IgD-negative memory B cell (primary cell): ENCODE measurements at regions not wholly inside any gene's neighbourhood (a gene's known extent, or its start where the extent isn't known, plus 50 kb on each side); places are given as distances from the start of the nearest gene placed in this dataset.

ENCODE experiments used
- H3K27ac Mint-ChIP-seq, 3 donors: one replicate each; pipeline ENCODE4 v1.8.0; 2020 to 2022; ENCODE audit warnings: mild to moderate bottlenecking in 3 of 3, mixed read lengths in 3 of 3, moderate library complexity in 1 of 3
- H3K27me3 Mint-ChIP-seq: one replicate; pipeline ENCODE4 v1.8.0; 2021; ENCODE audit warnings: mixed read lengths
- H3K36me3 Mint-ChIP-seq: one replicate; pipeline ENCODE4 v1.8.0; 2020; ENCODE audit warnings: mild to moderate bottlenecking, mixed read lengths
- H3K4me1 Mint-ChIP-seq, 3 donors: one replicate each; pipeline ENCODE4 v1.8.0; 2020 to 2022; ENCODE audit warnings: mixed read lengths in 3 of 3, mild to moderate bottlenecking in 1 of 3
- H3K4me3 Mint-ChIP-seq, 4 donors: one replicate each; pipeline ENCODE4 v1.8.0; 2020 to 2022; ENCODE audit warnings: mild to moderate bottlenecking in 4 of 4, mixed read lengths in 4 of 4, moderate library complexity in 3 of 4
- H3K9me3 Mint-ChIP-seq, 3 donors: one replicate each; pipeline ENCODE4 v1.8.0; 2020 to 2021; ENCODE audit warnings: mixed read lengths in 3 of 3, mild to moderate bottlenecking in 1 of 3

GRCh38 chr2:161019311-161019710 is 140.9 kb upstream of the TANK start:
- H3K27ac Mint-ChIP-seq: no peak overlapping the region
- no peaks in the 10 kb centered on the region for H3K27me3 Mint-ChIP-seq
- no peaks in the 10 kb centered on the region for H3K36me3 Mint-ChIP-seq
- peaks cover 4 to 10% (median 4%) of the 10 kb centered on the region in 3 donors for H3K9me3 Mint-ChIP-seq
- H3K4me1 Mint-ChIP-seq: peaks cover 0 to 1% (median 0%) of the 10 kb centered on the region in 3 donors
- no peak overlapping the region for H3K4me3 Mint-ChIP-seq

- H3K36me3 Mint-ChIP-seq: no peaks in the 10 kb centered on the region
Measured at GRCh38 chr2:161020437-161020836, 139.8 kb upstream of the TANK start.

GRCh38 chr2:161028581-161028980 is 131.6 kb upstream of the TANK start:
- Mint-ChIP-seq H3K27ac (no peak overlapping the region), H3K36me3 (peaks cover 5% of the 10 kb centered on the region), H3K27me3 (peaks cover 8% of the 10 kb centered on the region), H3K4me1 (peaks cover 0 to 2% (median 0%) of the 10 kb centered on the region in 3 donors), H3K9me3 (peaks cover 0 to 2% (median 2%) of the 10 kb centered on the region in 3 donors), H3K4me3 (no peak overlapping the region)

More at GRCh38 chr2:161020437-161020836, 139.8 kb upstream of the TANK start:
- no peak overlapping the region for H3K27ac Mint-ChIP-seq
- peaks cover 6% of the 10 kb centered on the region for H3K27me3 Mint-ChIP-seq
- H3K4me3 Mint-ChIP-seq: no peak overlapping the region
- peaks cover 0 to 1% (median 0%) of the 10 kb centered on the region in 3 donors for H3K4me1 Mint-ChIP-seq
- H3K9me3 Mint-ChIP-seq: peaks cover 2 to 4% (median 3%) of the 10 kb centered on the region in 3 donors

- no peak overlapping the region for H3K4me3 Mint-ChIP-seq
- H3K27ac Mint-ChIP-seq: no peak overlapping the region
Measured at GRCh38 chr2:161029321-161029720, 130.9 kb upstream of the TANK start.

GRCh38 chr2:161030260-161031063 is 129.8 kb upstream of the TANK start:
- no peak overlapping the region for H3K4me3 Mint-ChIP-seq
- peak overlapping the region in 1 of 3 donors; percentile 2 for H3K27ac Mint-ChIP-seq
- peaks cover 5% of the 10 kb centered on the region for H3K36me3 Mint-ChIP-seq
- peaks cover 3% of the 10 kb centered on the region for H3K27me3 Mint-ChIP-seq
- H3K4me1 Mint-ChIP-seq: peaks cover 0 to 2% (median 0%) of the 10 kb centered on the region in 3 donors
- H3K9me3 Mint-ChIP-seq: peaks cover 1 to 4% (median 2%) of the 10 kb centered on the region in 3 donors

More at GRCh38 chr2:161029321-161029720, 130.9 kb upstream of the TANK start:
- H3K9me3 Mint-ChIP-seq: no peaks in the 10 kb centered on the region
- peaks cover 8% of the 10 kb centered on the region for H3K27me3 Mint-ChIP-seq
- H3K36me3 Mint-ChIP-seq: peaks cover 5% of the 10 kb centered on the region
- H3K4me1 Mint-ChIP-seq: peaks cover 0 to 2% (median 0%) of the 10 kb centered on the region in 3 donors

GRCh38 chr2:161031511-161031910 is 128.7 kb upstream of the TANK start:
- H3K9me3 Mint-ChIP-seq: peaks cover 3 to 8% (median 4%) of the 10 kb centered on the region in 3 donors
- no peak overlapping the region for H3K27ac Mint-ChIP-seq
- peaks cover 0 to 2% (median 0%) of the 10 kb centered on the region in 3 donors for H3K4me1 Mint-ChIP-seq
- H3K27me3 Mint-ChIP-seq: peaks cover 3% of the 10 kb centered on the region
- peaks cover 5% of the 10 kb centered on the region for H3K36me3 Mint-ChIP-seq
- no peak overlapping the region for H3K4me3 Mint-ChIP-seq

- no peak overlapping the region for H3K27ac Mint-ChIP-seq
- peaks cover 3 to 8% (median 4%) of the 10 kb centered on the region in 3 donors for H3K9me3 Mint-ChIP-seq
- peaks cover 3% of the 10 kb centered on the region for H3K27me3 Mint-ChIP-seq
- H3K4me3 Mint-ChIP-seq: no peak overlapping the region
- peaks cover 5% of the 10 kb centered on the region for H3K36me3 Mint-ChIP-seq
- H3K4me1 Mint-ChIP-seq: peaks cover 0 to 2% (median 0%) of the 10 kb centered on the region in 3 donors
Measured at GRCh38 chr2:161032635-161033034, 127.6 kb upstream of the TANK start.

GRCh38 chr2:161033059-161033660 is 127.1 kb upstream of the TANK start:
- Mint-ChIP-seq H3K27ac (no peak overlapping the region), H3K4me3 (no peak overlapping the region), H3K4me1 (peaks cover 0 to 2% (median 0%) of the 10 kb centered on the region in 3 donors), H3K27me3 (peaks cover 3% of the 10 kb centered on the region), H3K9me3 (peaks cover 3 to 8% (median 4%) of the 10 kb centered on the region in 3 donors), H3K36me3 (peaks cover 5% of the 10 kb centered on the region)

- Mint-ChIP-seq H3K4me3 (no peak overlapping the region), H3K4me1 (no peaks in the 10 kb centered on the region), H3K27me3 (peaks cover 3% of the 10 kb centered on the region), H3K36me3 (no peaks in the 10 kb centered on the region), H3K27ac (no peak overlapping the region), H3K9me3 (peaks cover 3 to 8% (median 4%) of the 10 kb centered on the region in 3 donors)
Measured at GRCh38 chr2:161036926-161037325, 123.3 kb upstream of the TANK start.

- Mint-ChIP-seq H3K27ac (no peak overlapping the region), H3K36me3 (no peaks in the 10 kb centered on the region), H3K4me3 (no peak overlapping the region), H3K4me1 (no peaks in the 10 kb centered on the region), H3K27me3 (peaks cover 6% of the 10 kb centered on the region), H3K9me3 (peaks cover 3 to 8% (median 4%) of the 10 kb centered on the region in 3 donors)
Measured at GRCh38 chr2:161039071-161039470, 121.2 kb upstream of the TANK start.

GRCh38 chr2:161041356-161041755 is 118.9 kb upstream of the TANK start:
- Mint-ChIP-seq H3K27me3 (peaks cover 7% of the 10 kb centered on the region), H3K4me1 (no peaks in the 10 kb centered on the region), H3K36me3 (no peaks in the 10 kb centered on the region), H3K4me3 (no peak overlapping the region), H3K9me3 (no peaks in the 10 kb centered on the region), H3K27ac (no peak overlapping the region)

GRCh38 chr2:161042990-161043625 is 117.1 kb upstream of the TANK start:
- no peak overlapping the region for H3K27ac Mint-ChIP-seq
- H3K36me3 Mint-ChIP-seq: no peaks in the 10 kb centered on the region
- H3K4me3 Mint-ChIP-seq: no peak overlapping the region
- H3K4me1 Mint-ChIP-seq: no peaks in the 10 kb centered on the region
- H3K27me3 Mint-ChIP-seq: peaks cover 7% of the 10 kb centered on the region
- no peaks in the 10 kb centered on the region for H3K9me3 Mint-ChIP-seq

- Mint-ChIP-seq H3K27ac (no peak overlapping the region), H3K4me1 (no peaks in the 10 kb centered on the region), H3K27me3 (peaks cover 11% of the 10 kb centered on the region), H3K36me3 (no peaks in the 10 kb centered on the region), H3K9me3 (no peaks in the 10 kb centered on the region), H3K4me3 (no peak overlapping the region)
Measured at GRCh38 chr2:161044095-161044865, 115.9 kb upstream of the TANK start.

GRCh38 chr2:161044921-161045320 is 115.3 kb upstream of the TANK start:
- Mint-ChIP-seq H3K27ac (no peak overlapping the region), H3K4me1 (no peaks in the 10 kb centered on the region), H3K36me3 (no peaks in the 10 kb centered on the region), H3K4me3 (no peak overlapping the region), H3K9me3 (no peaks in the 10 kb centered on the region), H3K27me3 (peaks cover 12% of the 10 kb centered on the region)
